Activated CD4-positive, alpha-beta T cell treated with anti-CD3 and anti-CD28 coated beads, Interleukin-2, amount 50 U/mL, for 4 hours (primary cell): ENCODE measurements at regions not wholly inside any gene's neighbourhood (a gene's known extent, or its start where the extent isn't known, plus 50 kb on each side); places are given as distances from the start of the nearest gene placed in this dataset.

Experiments used
- DNase-seq, 2 experiments: peaks; one replicate each; pipeline ENCODE4 v3.0.0-alpha.2; 2020

- DNase-seq = no peak
Measured at GRCh38 chr14:40887912-40888311, 718.8 kb upstream of the LRFN5 start.

DNA sequence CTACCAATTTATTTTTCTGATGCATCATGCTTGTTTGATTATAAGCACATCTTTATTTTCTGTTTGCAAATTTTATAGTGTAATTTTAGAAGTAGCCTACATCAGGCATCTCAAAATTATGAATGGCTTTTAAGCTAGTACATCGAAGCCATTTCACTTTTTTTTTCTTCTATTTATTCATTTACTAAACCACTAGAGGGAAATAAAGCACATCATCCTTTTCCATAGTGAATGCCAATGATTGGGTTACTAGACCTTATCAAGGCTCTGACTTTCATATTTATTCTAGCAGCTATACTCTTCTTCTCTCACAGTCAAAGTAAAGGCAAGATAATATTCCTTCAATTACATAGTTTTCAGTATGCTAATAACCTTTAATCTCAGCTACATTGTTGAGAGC lies 736.4 kb upstream of the LRFN5 start:
- DNase-seq = no peak

DNA sequence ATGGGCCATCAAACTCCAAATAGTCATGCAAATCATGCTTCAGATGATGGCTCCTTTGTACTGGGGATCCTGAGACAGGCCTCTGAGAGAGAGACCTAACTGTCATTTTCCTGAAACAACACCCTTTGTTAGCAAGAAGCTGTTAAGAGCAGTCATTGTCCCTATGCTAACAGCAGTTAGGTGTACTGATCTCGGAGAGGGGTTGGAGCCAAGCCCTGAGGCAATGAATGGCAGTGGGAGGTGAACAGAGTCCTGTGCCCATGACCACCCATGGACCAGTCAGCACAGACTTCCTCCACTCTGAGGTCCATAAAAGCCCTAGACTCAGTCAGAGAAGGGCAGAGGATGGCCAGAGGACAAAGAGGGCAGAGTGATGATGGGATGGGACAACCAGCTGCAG lies 747.6 kb upstream of the LRFN5 start:
- no peak for DNase-seq

GRCh38 chr14:40855343-40855742 lies 751.3 kb upstream of the LRFN5 start:
- no peak for DNase-seq

DNA sequence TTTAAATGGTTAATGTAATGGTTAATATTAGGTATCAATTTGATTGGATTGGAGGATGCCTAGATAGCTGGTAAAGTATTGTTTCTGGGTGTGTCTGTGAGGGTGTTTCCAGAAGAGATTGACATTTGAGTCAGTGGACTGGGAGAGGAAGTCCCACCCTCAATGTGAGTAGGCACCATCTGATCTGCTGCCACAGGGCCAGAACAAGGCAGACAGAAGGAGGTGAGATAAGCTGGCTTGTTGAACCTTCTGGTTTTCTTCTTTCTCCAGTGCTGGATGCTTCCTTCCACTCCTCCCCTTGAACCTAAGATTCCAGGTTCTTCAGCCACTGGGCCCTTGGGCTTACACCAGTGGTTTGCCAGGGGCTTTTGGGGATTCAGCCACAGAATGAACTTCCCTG lies 756.5 kb upstream of the LRFN5 start:
- DNase-seq = no peak

DNA sequence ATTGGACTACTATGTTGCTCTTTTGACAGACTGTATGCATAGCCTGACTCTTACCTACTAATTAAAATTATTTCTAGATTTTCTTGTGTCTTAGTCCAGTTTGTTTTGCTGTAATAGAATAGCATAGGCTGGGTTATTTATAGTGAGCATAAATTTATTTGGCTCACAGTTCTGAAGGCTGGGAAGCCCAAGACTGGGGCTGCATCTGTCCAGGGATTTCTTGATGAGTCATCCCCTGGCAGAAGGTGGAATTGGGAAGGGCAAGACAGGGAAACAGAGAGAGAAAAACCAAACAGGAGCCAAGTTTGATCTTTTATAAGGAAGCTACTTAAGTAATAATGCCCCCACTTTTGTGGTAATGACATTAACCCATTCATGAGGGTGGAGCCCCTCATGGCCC lies 759.2 kb upstream of the LRFN5 start:
- no peak for DNase-seq

- DNase-seq = no peak
Measured at GRCh38 chr14:40842816-40843215, 763.9 kb upstream of the LRFN5 start.

DNA sequence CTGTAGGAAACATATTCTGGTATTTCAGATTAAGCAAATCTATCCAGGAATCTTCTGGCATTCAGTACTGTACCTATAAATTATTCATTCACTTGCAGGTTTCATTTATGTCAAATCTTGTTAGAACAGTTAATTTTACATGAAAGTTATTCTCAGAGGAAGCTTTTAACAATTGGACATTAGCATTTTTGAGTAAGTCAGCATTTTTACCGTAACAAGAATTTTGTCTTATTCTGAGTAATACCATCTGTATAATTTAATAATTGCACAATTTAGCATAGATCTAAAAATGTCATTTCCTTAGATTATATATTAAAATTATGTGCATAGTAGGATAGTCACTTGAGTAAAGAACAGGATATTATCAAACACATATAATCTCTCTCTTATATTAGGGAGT lies 764.8 kb upstream of the LRFN5 start:
- DNase-seq = no peak

DNA sequence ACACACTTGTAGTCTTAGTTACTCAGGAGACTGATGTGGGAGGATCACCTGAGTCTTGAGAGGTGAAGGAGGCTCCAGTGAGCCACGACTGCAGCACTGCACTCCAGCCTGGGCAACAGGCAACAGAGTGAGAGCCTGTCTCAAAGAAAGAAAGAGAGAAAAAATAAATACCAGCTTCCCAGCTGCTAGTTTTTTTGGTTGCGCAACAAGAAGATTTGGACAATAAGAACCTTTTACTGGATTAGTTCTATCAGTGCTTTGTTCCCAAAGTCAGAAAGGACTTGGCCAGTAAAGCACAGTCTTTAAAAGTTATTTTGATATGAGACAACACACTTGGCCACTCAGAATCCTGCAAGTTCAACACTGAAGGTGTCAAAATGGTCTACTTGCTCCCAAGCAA lies 768.1 kb upstream of the LRFN5 start:
- no peak for DNase-seq

GRCh38 chr14:40806471-40806870 lies 800.2 kb upstream of the LRFN5 start:
- DNase-seq = no peak

DNA sequence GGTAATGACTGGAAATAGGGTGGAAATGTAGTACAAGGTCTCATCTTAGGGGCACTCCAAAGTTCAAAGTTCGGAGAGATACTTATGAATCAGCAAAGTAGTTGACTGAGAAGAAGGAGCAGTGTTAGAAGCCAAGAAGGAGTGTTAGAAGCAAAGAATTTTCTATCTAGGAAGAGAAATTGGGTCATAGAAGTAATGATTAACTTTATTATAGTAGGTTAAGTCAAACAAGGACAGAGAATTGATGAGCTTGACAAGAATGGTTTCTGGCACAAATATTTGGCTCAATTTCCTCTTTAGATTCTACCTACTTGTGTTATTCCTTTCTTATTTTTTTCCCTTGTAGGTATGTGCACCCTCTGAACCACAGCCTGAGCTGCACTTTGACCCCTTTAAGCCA lies 810.5 kb upstream of the LRFN5 start:
- DNase-seq = no peak

GRCh38 chr14:40784860-40785259 lies 821.8 kb upstream of the LRFN5 start:
- no peak for DNase-seq

GRCh38 chr14:40762685-40763084 lies 844.0 kb upstream of the LRFN5 start:
- no peak for DNase-seq

DNA sequence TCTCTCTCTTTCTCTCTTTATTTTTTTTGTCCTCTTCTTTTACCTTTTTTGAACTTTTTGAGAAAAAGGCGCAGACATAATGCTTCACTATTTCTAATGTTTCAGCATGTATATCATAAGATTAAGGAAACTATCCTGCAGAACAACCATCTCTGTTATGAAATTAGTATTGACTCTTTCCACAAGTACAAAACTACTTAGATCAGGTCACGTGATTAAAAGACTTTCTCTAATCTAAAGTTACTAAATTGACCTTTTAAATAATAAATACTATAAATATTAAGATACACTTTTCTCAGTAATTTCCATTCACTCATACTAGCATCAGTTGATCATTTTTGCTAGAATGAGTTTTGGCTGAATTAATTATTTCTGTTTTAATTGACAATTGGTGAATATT lies 844.5 kb upstream of the LRFN5 start:
- no peak for DNase-seq

GRCh38 chr14:40760704-40761103 lies 846.0 kb upstream of the LRFN5 start:
- DNase-seq = no peak

DNA sequence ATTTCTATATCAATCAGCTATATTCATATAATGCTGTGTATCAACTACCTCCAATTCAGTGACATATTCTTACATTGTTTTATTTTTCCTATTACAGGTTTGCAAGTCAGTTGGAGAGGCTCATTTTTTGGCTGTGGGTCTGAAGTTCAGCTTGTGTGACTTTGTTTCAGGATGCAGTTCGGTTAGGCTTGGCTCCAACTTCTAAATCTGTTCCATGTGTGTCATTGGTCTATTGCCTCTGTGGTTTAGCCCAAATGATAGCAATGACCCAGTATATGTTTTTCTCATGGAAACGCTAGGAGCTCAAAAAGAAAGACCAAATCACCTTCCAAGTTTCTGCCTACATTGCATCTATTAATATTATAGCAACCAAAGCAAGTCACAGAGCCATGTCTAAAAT lies 848.6 kb upstream of the LRFN5 start:
- DNase-seq = no peak

DNA sequence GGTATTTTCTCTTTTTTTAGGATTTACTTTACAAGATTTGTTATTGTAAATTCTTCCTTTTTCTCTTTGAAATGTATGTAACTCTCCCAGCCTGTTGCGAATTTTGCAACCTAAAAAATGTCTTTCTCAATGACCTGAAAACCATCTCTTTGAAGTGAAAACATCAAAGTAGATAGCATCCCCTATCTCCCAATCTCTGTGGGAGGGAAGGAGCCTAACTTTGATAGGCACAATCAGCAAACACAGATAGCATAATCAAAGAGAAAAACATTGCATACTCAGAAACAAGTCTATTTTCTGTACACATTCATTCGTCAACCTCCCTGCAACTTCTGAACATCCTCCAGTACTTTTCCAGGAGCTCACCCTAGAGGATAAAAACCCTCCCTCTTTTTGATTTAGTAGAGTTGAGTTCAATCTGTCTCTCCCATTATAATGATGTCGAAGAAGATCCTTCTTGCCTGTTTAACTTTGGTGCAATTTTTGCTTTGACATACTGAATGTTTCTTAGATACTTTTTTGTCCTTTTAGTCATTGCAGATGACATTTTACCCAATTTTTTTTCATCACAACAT lies 849.2 kb upstream of the LRFN5 start:
- no peak for DNase-seq

- DNase-seq = no peak
Measured at GRCh38 chr14:40733206-40733605, 873.5 kb upstream of the LRFN5 start.

DNA sequence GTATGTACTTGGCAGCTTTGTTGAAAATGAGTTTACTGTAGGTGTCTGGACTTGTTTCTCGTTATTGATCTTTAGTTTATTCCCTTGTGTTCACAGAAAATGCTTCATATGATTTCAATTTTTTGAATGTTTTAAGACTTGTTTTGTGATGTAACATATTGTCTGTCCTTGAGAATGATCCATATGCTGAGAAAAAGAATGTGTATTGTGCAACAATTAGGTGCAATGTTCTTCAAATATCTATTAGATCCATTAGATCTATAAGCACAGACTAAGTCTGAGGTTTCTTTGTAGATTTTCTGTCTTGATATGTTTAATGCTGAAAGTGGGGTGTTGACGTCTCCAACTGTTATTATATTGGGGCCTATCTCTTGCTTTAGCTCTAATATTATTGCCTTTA lies 879.6 kb upstream of the LRFN5 start:
- DNase-seq = no peak

DNA sequence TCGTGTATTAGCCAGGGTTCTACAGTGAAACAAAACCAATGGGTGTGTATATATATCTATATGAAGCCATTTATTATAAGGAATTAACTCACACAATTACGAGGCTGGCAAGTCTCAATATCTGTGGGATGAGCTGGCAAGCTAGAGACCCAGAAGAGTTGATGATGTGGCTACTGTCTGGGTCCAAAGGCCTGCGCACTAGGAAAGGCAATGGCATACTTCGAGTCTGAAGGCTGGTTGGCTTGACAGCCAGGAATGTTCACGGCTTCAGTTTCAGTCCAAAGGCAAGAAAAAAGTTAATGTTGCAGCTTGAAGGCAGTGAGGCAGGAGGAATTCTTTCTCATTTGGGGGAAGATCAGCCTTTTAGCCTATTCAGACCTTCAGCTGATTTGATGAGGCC lies 893.3 kb upstream of the LRFN5 start:
- DNase-seq = no peak

GRCh38 chr14:40697231-40697630 lies 909.4 kb upstream of the LRFN5 start:
- no peak for DNase-seq

- DNase-seq = no peak
Measured at GRCh38 chr14:40694023-40694422, 912.7 kb upstream of the LRFN5 start.

- DNase-seq = no peak
Measured at GRCh38 chr14:40691066-40691465, 915.6 kb upstream of the LRFN5 start.

GRCh38 chr14:40685764-40686163 lies 920.9 kb upstream of the LRFN5 start:
- no peak for DNase-seq

DNA sequence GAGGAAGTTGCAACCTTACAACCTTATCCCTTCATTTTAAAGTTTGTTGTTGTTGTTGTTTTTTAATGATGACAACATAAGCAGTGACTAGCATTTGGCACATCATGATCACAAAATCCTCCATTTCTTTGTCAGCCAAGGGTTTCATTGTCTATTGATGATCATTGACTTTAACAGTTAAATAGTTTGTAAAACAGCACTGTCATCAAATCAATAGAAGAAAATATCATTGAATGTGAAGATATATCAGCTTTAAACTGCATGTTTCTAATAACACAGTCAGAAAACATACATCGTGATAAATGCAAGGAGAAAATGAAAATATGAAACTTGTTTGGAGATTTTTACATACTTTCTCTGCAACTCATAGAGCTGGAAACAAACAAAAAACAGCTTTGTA lies 922.3 kb upstream of the LRFN5 start:
- no peak for DNase-seq
